ENCODE measurements at regions not wholly inside any gene's neighbourhood (a gene's known extent, or its start where the extent isn't known, plus 50 kb on each side); places are given as distances from the start of the nearest gene placed in this dataset.
"Not testable (repeated sequence)": the region's sequence is repeated elsewhere in the genome, so short reads cannot be mapped to it uniquely, and the experiment has no call there.

- Histone ChIP-seq H3K36me3 (no peaks in the 10 kb centered on the region), H3K27ac (no peak overlapping the region), H3K4me1 (no peaks in the 10 kb centered on the region), H3K4me3 (no peak overlapping the region), H3K27me3 (no peaks in the 10 kb centered on the region), H3K9me3 (no peaks in the 10 kb centered on the region)
- no peak for TF ChIP-seq CTCF (IDR thresholded peaks at IDR 0.05)
- no peak for DNase-seq
- intact Hi-C loops (cut with DNase I) = no loop called here
Observed at GRCh38 chr5:111963555-111963954, 206.6 kb upstream of the NREP start.

- H3K4me1 ChIP-seq = no peaks in the 10 kb centered on the region
- no peak for DNase-seq
- TF ChIP-seq CTCF (IDR thresholded peaks at IDR 0.05) (no peak), POLR2A (IDR thresholded peaks at IDR 0.05) (no peak)
- no peaks in the 10 kb centered on the region for H3K27me3 ChIP-seq
- 97 to 100% methylated on average over 2 to 4 of the region's 9 CpGs for WGBS, 2 donors
- no peak overlapping the region for H3K27ac ChIP-seq
- no peak overlapping the region for H3K4me3 ChIP-seq
- H3K9me3 ChIP-seq = no peaks in the 10 kb centered on the region
- H3K36me3 ChIP-seq = no peaks in the 10 kb centered on the region
- intact Hi-C loops (cut with DNase I) = no loop called here
Observed at GRCh38 chr5:111962906-111963305, 205.9 kb upstream of the NREP start.

GRCh38 chr5:111961862-111962261, 204.9 kb upstream of the NREP start:
- Histone ChIP-seq H3K4me1 (no peaks in the 10 kb centered on the region), H3K9me3 (no peaks in the 10 kb centered on the region), H3K4me3 (no peak overlapping the region), H3K27ac (no peak overlapping the region), H3K27me3 (no peaks in the 10 kb centered on the region), H3K36me3 (no peaks in the 10 kb centered on the region)
- intact Hi-C loops (cut with DNase I) = no loop called here
- TF ChIP-seq CTCF (IDR thresholded peaks at IDR 0.05) (no peak), POLR2A (IDR thresholded peaks at IDR 0.05) (no peak)
- DNase-seq = no peak
- WGBS, 2 donors = 65 to 80% methylated on average over 1 of the region's 1 CpG

- H3K27ac ChIP-seq = no peak overlapping the region
- 55 to 56% methylated on average over 2 of the region's 2 CpGs for WGBS, 2 donors
- no peak for DNase-seq
- no peaks in the 10 kb centered on the region for H3K36me3 ChIP-seq
- H3K27me3 ChIP-seq = no peaks in the 10 kb centered on the region
- no peak for TF ChIP-seq CTCF (IDR thresholded peaks at IDR 0.05)
- TF ChIP-seq POLR2A (IDR thresholded peaks at IDR 0.05) = no peak
- no peaks in the 10 kb centered on the region for H3K9me3 ChIP-seq
- intact Hi-C loops (cut with DNase I) = no loop called here
- no peaks in the 10 kb centered on the region for H3K4me1 ChIP-seq
- H3K4me3 ChIP-seq = no peak overlapping the region
Observed at GRCh38 chr5:111960476-111961215, 203.7 kb upstream of the NREP start.

GRCh38 chr5:111958851-111959250, 201.9 kb upstream of the NREP start:
- H3K27me3 ChIP-seq = no peaks in the 10 kb centered on the region
- no peak for DNase-seq
- no peaks in the 10 kb centered on the region for H3K4me1 ChIP-seq
- no peak overlapping the region for H3K4me3 ChIP-seq
- intact Hi-C loops (cut with DNase I) = no loop called here
- no peaks in the 10 kb centered on the region for H3K36me3 ChIP-seq
- H3K9me3 ChIP-seq = no peaks in the 10 kb centered on the region
- WGBS, 2 donors = 73 to 100% methylated on average over 1 of the region's 1 CpG
- no peak for TF ChIP-seq POLR2A (IDR thresholded peaks at IDR 0.05)
- TF ChIP-seq CTCF (IDR thresholded peaks at IDR 0.05) = no peak
- H3K27ac ChIP-seq = no peak overlapping the region

GRCh38 chr5:111956765-111957164, 199.8 kb upstream of the NREP start:
- H3K36me3 ChIP-seq; H3K27me3 ChIP-seq; H3K27ac ChIP-seq; intact Hi-C loops (cut with DNase I); DNase-seq; H3K4me3 ChIP-seq; H3K4me1 ChIP-seq; H3K9me3 ChIP-seq: not testable (repeated sequence)
- 93 to 94% methylated on average over 3 of the region's 3 CpGs for WGBS, 2 donors

Measured in esophagus squamous epithelium (tissue), 5 donors.